Prostate gland (tissue), 2 donors: ENCODE measurements at regions not wholly inside any gene's neighbourhood (a gene's known extent, or its start where the extent isn't known, plus 50 kb on each side); places are given as distances from the start of the nearest gene placed in this dataset.

Source experiments
- DNase-seq: peaks from one replicate; pipeline ENCODE4 v3.0.0-alpha.2; 2019; ENCODE audit warnings: low spot score
- H3K27ac ChIP-seq, 2 donors: fragments of 200-600 bp; sonication (generic); 2 replicates each; pipeline ENCODE4 v1.5.1; 2017 to 2019
- H3K27me3 ChIP-seq: fragments of 200-600 bp; sonication (generic); replicated peaks from 2 replicates; pipeline ENCODE4 v1.5.1; 2019; ENCODE audit not compliant: insufficient read depth
- H3K36me3 ChIP-seq, 2 donors: fragments of 200-600 bp; sonication (generic); 1 replicate in 1 of 2; 2 replicates in 1 of 2; pipeline versions ENCODE4 v1.5.1 to v1.8.1; 2017 to 2019
- H3K4me1 ChIP-seq: fragments of 200-600 bp; sonication (generic); replicated peaks from 2 replicates; pipeline ENCODE4 v1.5.1; 2019
- H3K4me3 ChIP-seq, 2 donors: fragments of 200-600 bp; sonication (generic); 2 replicates each; pipeline ENCODE4 v1.5.1; 2017 to 2019
- H3K9me3 ChIP-seq: fragments of 200-600 bp; sonication (generic); 2 replicates; pipeline ENCODE4 v1.5.1; 2017
- CTCF ChIP-seq, 4 experiments: fragments of 200-600 bp in 2 of 4; fragments of 450-650 bp in 2 of 4; sonication (generic) in 2 of 4; IDR thresholded peaks; 1 replicate in 3 of 4; 2 replicates in 1 of 4; pipeline ENCODE4 v1.5.1; 2016 to 2019; ENCODE audit warnings: antibody characterized with exemption in 4 of 4, mild to moderate bottlenecking in 2 of 4, moderate library complexity in 2 of 4
- POLR2A ChIP-seq: fragments of 450-650 bp; IDR thresholded peaks from one replicate; pipeline ENCODE4 v1.6.1; 2016; ENCODE audit warnings: antibody characterized with exemption, mild to moderate bottlenecking
- POLR2AphosphoS5 ChIP-seq: sonication (generic); formaldehyde crosslinking; IDR thresholded peaks from one replicate; pipeline ENCODE4 v1.6.1; 2017; ENCODE audit warnings: antibody characterized with exemption
- WGBS: methylation state at CpG from one replicate; pipeline ENCODE4 v1.1.5; 2018; 5-methylcytosine and 5-hydroxymethylcytosine counted together
- intact Hi-C: fragments of 100-400 bp; cut with DNase I; formaldehyde crosslinking; loops from one replicate; pipeline ENCODE4 v1.14.2; 2022

- intact Hi-C loops: no loop called here
- no peaks in the 10 kb centered on the region for H3K36me3 ChIP-seq
- no peak overlapping the region for H3K27ac ChIP-seq
- TF ChIP-seq POLR2A: no peak
- TF ChIP-seq CTCF (IDR thresholded peaks at IDR 0.05): no peak
- no peak for TF ChIP-seq POLR2AphosphoS5
- no peaks in the 10 kb centered on the region for H3K9me3 ChIP-seq
- no peak overlapping the region for H3K4me3 ChIP-seq
- no peak for DNase-seq
- H3K4me1 ChIP-seq: no peaks in the 10 kb centered on the region
- no peaks in the 10 kb centered on the region for H3K27me3 ChIP-seq
Observed at GRCh38 chr10:108453166-108453565, 1288.7 kb upstream of the SORCS1 start.

GRCh38 chr10:108452533-108452932 lies 1288.0 kb upstream of the SORCS1 start:
- H3K4me1 ChIP-seq: no peaks in the 10 kb centered on the region

GRCh38 chr10:108450280-108450679 lies 1285.8 kb upstream of the SORCS1 start:
- WGBS: 67% methylated on average over 2 of the region's 2 CpGs
- H3K4me3 ChIP-seq: no peak overlapping the region
- no peaks in the 10 kb centered on the region for H3K27me3 ChIP-seq
- no peaks in the 10 kb centered on the region for H3K36me3 ChIP-seq
- no peaks in the 10 kb centered on the region for H3K4me1 ChIP-seq
- DNase-seq: no peak
- no peaks in the 10 kb centered on the region for H3K9me3 ChIP-seq
- TF ChIP-seq POLR2AphosphoS5: no peak
- no peak for TF ChIP-seq POLR2A
- no peak for TF ChIP-seq CTCF (IDR thresholded peaks at IDR 0.05)
- intact Hi-C loops: no loop called here
- no peak overlapping the region for H3K27ac ChIP-seq

More at GRCh38 chr10:108452533-108452932, 1288.0 kb upstream of the SORCS1 start:
- Histone ChIP-seq H3K36me3 (no peaks in the 10 kb centered on the region), H3K4me3 (no peak overlapping the region), H3K27me3 (no peaks in the 10 kb centered on the region), H3K27ac (no peak overlapping the region), H3K9me3 (no peaks in the 10 kb centered on the region)
- TF ChIP-seq POLR2AphosphoS5 (no peak), CTCF (IDR thresholded peaks at IDR 0.05) (no peak), POLR2A (no peak)
- 58% methylated on average over 5 of the region's 5 CpGs for WGBS
- DNase-seq: no peak
- intact Hi-C loops: no loop called here

- H3K4me3 ChIP-seq: no peak overlapping the region
- 87% methylated on average over 3 of the region's 3 CpGs for WGBS
- intact Hi-C loops: no loop called here
- no peak overlapping the region for H3K27ac ChIP-seq
- H3K36me3 ChIP-seq: no peaks in the 10 kb centered on the region
- H3K9me3 ChIP-seq: no peaks in the 10 kb centered on the region
- no peaks in the 10 kb centered on the region for H3K4me1 ChIP-seq
- TF ChIP-seq POLR2A (no peak), POLR2AphosphoS5 (no peak)
- H3K27me3 ChIP-seq: no peaks in the 10 kb centered on the region
- no peak for DNase-seq
Observed at GRCh38 chr10:108445746-108446145, 1281.2 kb upstream of the SORCS1 start.

- no peak for DNase-seq
- no peak overlapping the region for H3K27ac ChIP-seq
- TF ChIP-seq CTCF (IDR thresholded peaks at IDR 0.05) (no peak), POLR2AphosphoS5 (no peak), POLR2A (no peak)
- 93% methylated on average over 2 of the region's 2 CpGs for WGBS
- H3K27me3 ChIP-seq: no peaks in the 10 kb centered on the region
- H3K36me3 ChIP-seq: no peaks in the 10 kb centered on the region
- intact Hi-C loops: no loop called here
- no peaks in the 10 kb centered on the region for H3K4me1 ChIP-seq
- H3K9me3 ChIP-seq: no peaks in the 10 kb centered on the region
- no peak overlapping the region for H3K4me3 ChIP-seq
Observed at GRCh38 chr10:108443636-108444035, 1279.1 kb upstream of the SORCS1 start.
